ENCODE measurements at regions not wholly inside any gene's neighbourhood (a gene's known extent, or its start where the extent isn't known, plus 50 kb on each side); places are given as distances from the start of the nearest gene placed in this dataset.
A peak's percentile ranks its signal among the peaks of the same experiment; 100 is the strongest.

GRCh38 chr4:112966701-112967488 is 82.6 kb upstream of the ANK2 start:
- ATAC-seq, result no peak
- TF ChIP-seq ZNF8 (CRISPR knock-in tag; IDR thresholded peaks at IDR 0.05), result no peak
- no peak for TF ChIP-seq TOX (CRISPR knock-in tag; IDR thresholded peaks at IDR 0.05; ENCODE audit: borderline replicate concordance)

GRCh38 chr4:112968451-112969159 is 80.8 kb upstream of the ANK2 start:
- TF ChIP-seq ISL1 (CRISPR knock-in tag; IDR thresholded peaks at IDR 0.05) (no peak), CREB5 (CRISPR knock-in tag; IDR thresholded peaks at IDR 0.05; ENCODE audit: low read depth) (no peak), ZNF8 (CRISPR knock-in tag; IDR thresholded peaks at IDR 0.05) (no peak), ZNF70 (CRISPR knock-in tag; IDR thresholded peaks at IDR 0.05) (no peak), PPARA (CRISPR knock-in tag; IDR thresholded peaks at IDR 0.05; ENCODE audit: borderline replicate concordance) (no peak), ZC3H10 (CRISPR knock-in tag; IDR thresholded peaks at IDR 0.05) (no peak), ZFP3 (CRISPR knock-in tag; IDR thresholded peaks at IDR 0.05) (no peak), SNAI2 (CRISPR knock-in tag; IDR thresholded peaks at IDR 0.05) (no peak), OSR1 (CRISPR knock-in tag; IDR thresholded peaks at IDR 0.05) (no peak), ESRRG (CRISPR knock-in tag; IDR thresholded peaks at IDR 0.05) (no peak), POU6F1 (CRISPR knock-in tag; IDR thresholded peaks at IDR 0.05; ENCODE audit: borderline replicate concordance, low read depth) (no peak), BACH2 (CRISPR knock-in tag; IDR thresholded peaks at IDR 0.05; ENCODE audit: borderline replicate concordance) (no peak), TOX (CRISPR knock-in tag; IDR thresholded peaks at IDR 0.05; ENCODE audit: borderline replicate concordance) (no peak), ZFP30 (CRISPR knock-in tag; IDR thresholded peaks at IDR 0.05) (no peak), ZNF565 (CRISPR knock-in tag; conservative IDR thresholded peaks at IDR 0.05; ENCODE audit: low read depth) (no peak), CSRNP3 (CRISPR knock-in tag; IDR thresholded peaks at IDR 0.05) (no peak), ARNTL (CRISPR knock-in tag; IDR thresholded peaks at IDR 0.05; ENCODE audit: borderline replicate concordance, low read depth) (no peak), GLIS3 (CRISPR knock-in tag; IDR thresholded peaks at IDR 0.05) (no peak)
- ATAC-seq, result peak; percentile 75; the same call in 2 of the 3 replicates

GRCh38 chr4:112970903-112971302 is 78.5 kb upstream of the ANK2 start:
- no peak for ATAC-seq
- no peak for TF ChIP-seq TOX (CRISPR knock-in tag; IDR thresholded peaks at IDR 0.05; ENCODE audit: borderline replicate concordance)
- no peak for TF ChIP-seq ZC3H10 (CRISPR knock-in tag; IDR thresholded peaks at IDR 0.05)
- TF ChIP-seq CSRNP3 (CRISPR knock-in tag; IDR thresholded peaks at IDR 0.05), result no peak
- no peak for TF ChIP-seq ZNF8 (CRISPR knock-in tag; IDR thresholded peaks at IDR 0.05)
- TF ChIP-seq ZNF70 (CRISPR knock-in tag; IDR thresholded peaks at IDR 0.05), result no peak
- no peak for TF ChIP-seq TSHZ2 (CRISPR knock-in tag; IDR thresholded peaks at IDR 0.05)
- TF ChIP-seq RARB (CRISPR knock-in tag; IDR thresholded peaks at IDR 0.05), result no peak
- TF ChIP-seq OSR1 (CRISPR knock-in tag; IDR thresholded peaks at IDR 0.05), result no peak
